HG03280 (cell line): ENCODE measurements at regions not wholly inside any gene's neighbourhood (a gene's known extent, or its start where the extent isn't known, plus 50 kb on each side); places are given as distances from the start of the nearest gene placed in this dataset.

Source experiments
- ATAC-seq: cut with Tn5 transposase; IDR thresholded peaks from one replicate; pipeline ENCODE4 v1.9.1; 2021; ENCODE audit warnings: mild to moderate bottlenecking, moderate library complexity; ENCODE audit not compliant: unreplicated experiment

DNA sequence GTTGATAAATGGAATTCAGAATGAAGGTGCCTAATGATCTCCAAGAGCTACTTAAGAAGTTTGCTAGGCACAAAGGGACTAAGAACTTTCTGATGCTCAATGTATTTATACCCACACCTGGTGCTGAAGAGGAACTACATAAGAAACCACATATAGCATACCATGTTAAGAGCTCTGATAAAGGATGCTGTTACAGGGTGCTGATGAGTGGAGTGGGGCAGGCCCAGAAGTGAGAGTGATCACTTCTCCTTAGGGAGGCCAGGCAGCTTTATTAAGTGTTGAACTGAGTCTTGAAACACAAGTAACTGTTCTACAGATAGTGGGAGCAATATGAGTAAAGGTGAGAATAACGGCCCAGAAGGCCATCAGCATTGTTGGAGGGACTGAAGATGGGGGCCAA, 68.3 kb upstream of the CHRDL1 start:
- ATAC-seq, result no peak

GRCh38 chrX:110858565-110858964, 62.9 kb upstream of the CHRDL1 start:
- no peak for ATAC-seq

- no peak for ATAC-seq
Measured at GRCh38 chrX:110853610-110854009, 58.0 kb upstream of the CHRDL1 start.

GRCh38 chrX:110852180-110852579, 56.6 kb upstream of the CHRDL1 start:
- peak; percentile 45 for ATAC-seq

GRCh38 chrX:110851780-110852179, 56.2 kb upstream of the CHRDL1 start:
- ATAC-seq, result no peak

DNA sequence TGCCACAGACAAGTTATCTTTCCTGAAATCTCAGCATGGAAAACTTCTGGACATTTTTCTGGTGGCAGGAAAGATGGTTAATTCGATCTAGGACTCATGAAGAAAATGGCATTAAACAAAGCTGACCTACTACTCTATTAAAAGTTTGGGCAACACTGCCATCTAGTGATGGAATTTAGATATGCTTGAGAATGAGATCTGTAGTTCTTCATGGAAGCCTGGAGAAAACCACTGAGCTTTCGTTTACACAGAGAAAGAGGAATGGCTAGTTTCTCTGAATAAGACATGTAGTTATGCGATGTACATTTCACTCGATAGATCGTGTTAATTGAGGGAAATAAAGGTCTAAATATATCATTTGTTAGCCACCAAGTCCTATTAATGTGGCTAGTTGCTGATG, 51.7 kb upstream of the CHRDL1 start:
- peak; percentile 76 for ATAC-seq

DNA sequence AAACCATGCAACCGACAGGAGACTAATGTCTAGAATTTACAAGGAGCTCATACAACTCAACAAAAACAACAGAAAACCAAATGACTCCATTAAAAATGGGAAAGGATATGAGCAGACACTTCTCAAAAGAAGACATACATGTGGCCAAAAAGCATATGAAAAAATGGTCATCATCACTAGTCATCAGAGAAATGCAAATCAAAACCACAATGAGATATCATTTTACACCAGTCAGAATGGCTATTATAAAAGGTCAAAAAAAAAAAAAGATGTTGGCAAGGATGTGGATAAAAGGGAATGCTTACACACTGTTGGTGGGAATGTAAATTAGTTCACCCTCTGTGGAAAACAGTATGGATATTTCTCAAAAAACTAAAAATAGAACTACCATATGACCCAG, 50.5 kb upstream of the CHRDL1 start:
- no peak for ATAC-seq
